Transverse colon (tissue), 4 donors: ENCODE measurements at regions not wholly inside any gene's neighbourhood (a gene's known extent, or its start where the extent isn't known, plus 50 kb on each side); places are given as distances from the start of the nearest gene placed in this dataset.

Experiments used
- CTCF ChIP-seq, 5 experiments: fragments of 200-600 bp in 3 of 5; fragments of 450-650 bp in 2 of 5; sonication (generic) in 3 of 5; IDR thresholded peaks; 1 replicate in 2 of 5; 2 replicates in 3 of 5; pipeline ENCODE4 v1.5.1; 2016 to 2017; ENCODE audit warnings: antibody characterized with exemption in 5 of 5, inconsistent platforms in 3 of 5, mild to moderate bottlenecking in 2 of 5, moderate library complexity in 1 of 5
- POLR2AphosphoS5 ChIP-seq, 3 donors: sonication (generic); formaldehyde crosslinking; IDR thresholded peaks; one replicate each; pipeline ENCODE4 v1.6.1; 2016; ENCODE audit warnings: antibody characterized with exemption in 3 of 3

- TF ChIP-seq CTCF (IDR thresholded peaks at IDR 0.05) (no peak), POLR2AphosphoS5 (IDR thresholded peaks at IDR 0.05) (no peak)
Measured at GRCh38 chr16:65917466-65917865, 449.0 kb upstream of the CDH5 start.
